ENCODE measurements at regions not wholly inside any gene's neighbourhood (a gene's known extent, or its start where the extent isn't known, plus 50 kb on each side); places are given as distances from the start of the nearest gene placed in this dataset.
"Not testable (repeated sequence)": the region's sequence is repeated elsewhere in the genome, so short reads cannot be mapped to it uniquely, and the experiment has no call there.

- no peak for DNase-seq
Observed at GRCh38 chr10:130352291-130352645, 216.1 kb downstream of the GLRX3 start.

- no peak for DNase-seq
Observed at GRCh38 chr10:130353928-130354572, 217.9 kb downstream of the GLRX3 start.

DNA sequence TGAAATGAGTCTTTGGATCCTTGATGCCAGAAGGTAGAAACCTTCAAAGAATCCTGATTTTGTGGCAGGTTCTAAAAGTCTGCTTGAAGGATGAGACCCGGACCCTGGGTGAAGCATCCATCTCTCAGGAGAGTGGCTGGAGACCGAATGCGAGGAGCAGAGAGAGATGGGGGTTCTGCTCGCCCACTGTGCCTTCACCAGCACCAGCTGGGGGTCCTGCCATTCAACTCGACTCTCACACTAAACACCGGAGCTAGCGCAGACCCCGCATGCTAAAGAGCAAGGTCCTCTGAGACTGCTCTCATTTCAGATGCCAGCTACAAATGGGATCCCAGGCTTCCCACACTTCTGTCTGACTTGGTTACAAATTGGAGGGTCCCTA lies 218.4 kb downstream of the GLRX3 start:
- no peak for DNase-seq

- DNase-seq = no peak
Observed at GRCh38 chr10:130354976-130355795, 219.0 kb downstream of the GLRX3 start.

- not testable (repeated sequence) for DNase-seq
Observed at GRCh38 chr10:130356429-130356828, 220.2 kb downstream of the GLRX3 start.

DNA sequence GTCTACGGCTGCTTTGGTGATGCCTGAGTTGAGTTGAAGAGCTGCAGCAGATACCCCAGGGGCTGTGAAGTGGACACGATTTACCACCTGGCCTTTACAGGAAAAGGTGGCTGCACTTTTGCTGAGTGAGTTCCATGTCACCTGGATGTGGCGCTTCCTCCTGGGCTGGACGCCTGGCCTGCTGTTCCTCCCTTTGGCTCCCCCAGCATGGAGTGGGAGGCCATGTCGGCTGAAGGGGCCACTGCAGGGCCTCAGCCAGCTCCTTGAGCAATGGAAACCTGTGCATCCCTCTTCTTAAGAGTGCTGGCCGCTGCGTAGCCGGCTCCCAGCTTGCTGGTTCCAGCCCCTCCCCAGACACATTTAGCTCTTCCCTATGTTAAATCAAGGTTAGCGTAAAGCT lies 221.0 kb downstream of the GLRX3 start:
- no peak for DNase-seq

GRCh38 chr10:130357951-130358350 lies 221.8 kb downstream of the GLRX3 start:
- no peak for DNase-seq

DNA sequence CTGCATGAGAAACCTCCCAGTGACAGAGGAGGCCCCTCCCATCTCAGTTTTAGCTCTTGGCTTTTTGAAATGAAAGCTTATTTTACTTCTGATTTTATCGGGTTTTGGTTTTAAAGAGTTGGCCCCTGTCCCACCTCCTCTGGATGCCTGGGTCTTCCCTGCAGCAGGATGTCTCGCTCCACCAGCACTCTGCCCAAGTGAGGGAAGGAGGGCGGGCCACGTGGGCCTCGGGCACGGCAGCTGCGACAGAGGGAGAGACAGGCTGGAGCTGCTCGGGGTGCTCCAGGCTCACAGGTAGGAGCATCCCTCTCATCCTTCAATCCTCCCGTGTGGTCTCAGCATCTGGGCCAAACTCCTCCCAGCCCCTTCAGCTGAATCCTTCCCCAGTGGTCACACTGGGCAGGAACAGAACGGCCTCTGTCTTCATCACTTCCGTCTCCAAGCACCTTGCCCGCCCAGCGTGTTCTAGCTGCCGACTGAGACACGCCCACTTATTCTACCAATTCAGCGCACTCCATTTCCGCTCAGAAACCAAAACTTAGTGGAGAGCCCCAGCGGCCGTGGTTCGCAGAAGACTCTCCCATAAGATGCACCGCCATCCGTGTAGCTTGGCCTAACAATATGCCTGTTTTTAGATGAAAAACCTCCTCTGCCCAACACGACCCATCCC lies 222.9 kb downstream of the GLRX3 start:
- no peak for DNase-seq

- DNase-seq = no peak
Observed at GRCh38 chr10:130359711-130360110, 223.5 kb downstream of the GLRX3 start.

GRCh38 chr10:130360826-130361311 lies 224.7 kb downstream of the GLRX3 start:
- no peak for DNase-seq

DNA sequence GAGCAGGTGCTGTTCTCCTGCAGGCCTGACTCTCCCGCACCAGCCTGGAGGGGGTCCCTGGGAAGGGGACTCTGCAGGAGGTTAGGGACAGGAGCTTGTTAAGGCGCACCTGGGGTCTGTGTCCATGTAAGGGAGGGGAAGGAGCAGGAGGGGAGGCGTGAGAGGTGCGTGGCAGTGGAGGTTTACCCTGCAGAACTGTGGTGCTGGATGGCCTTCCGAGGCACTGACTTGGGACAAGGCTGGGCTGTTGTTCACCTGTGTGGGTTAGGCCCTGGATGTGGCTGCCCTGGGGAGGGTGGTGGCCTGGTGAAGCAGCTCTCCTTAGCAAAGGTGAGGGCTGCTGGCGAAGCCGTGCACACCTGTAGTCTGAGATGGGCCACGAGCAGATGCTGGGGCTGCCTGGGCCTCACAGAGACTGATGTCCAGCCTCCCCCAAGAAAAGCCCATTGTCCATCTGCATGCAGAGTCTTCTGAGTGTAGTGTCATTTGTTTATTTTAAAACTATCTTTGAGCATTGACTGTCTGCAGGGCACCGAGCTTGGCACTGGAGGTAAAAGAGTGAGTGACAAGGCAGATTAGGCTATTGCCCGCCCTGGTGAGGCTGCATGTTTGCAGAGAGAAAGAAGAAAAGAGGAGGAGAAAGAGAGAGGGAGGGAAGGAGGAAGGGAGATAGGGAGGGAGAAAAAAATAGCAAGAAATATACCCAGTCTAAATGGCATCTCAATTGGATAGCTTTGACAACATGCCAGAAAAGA lies 225.3 kb downstream of the GLRX3 start:
- no peak for DNase-seq

- DNase-seq = no peak
Observed at GRCh38 chr10:130362308-130362761, 226.1 kb downstream of the GLRX3 start.

DNA sequence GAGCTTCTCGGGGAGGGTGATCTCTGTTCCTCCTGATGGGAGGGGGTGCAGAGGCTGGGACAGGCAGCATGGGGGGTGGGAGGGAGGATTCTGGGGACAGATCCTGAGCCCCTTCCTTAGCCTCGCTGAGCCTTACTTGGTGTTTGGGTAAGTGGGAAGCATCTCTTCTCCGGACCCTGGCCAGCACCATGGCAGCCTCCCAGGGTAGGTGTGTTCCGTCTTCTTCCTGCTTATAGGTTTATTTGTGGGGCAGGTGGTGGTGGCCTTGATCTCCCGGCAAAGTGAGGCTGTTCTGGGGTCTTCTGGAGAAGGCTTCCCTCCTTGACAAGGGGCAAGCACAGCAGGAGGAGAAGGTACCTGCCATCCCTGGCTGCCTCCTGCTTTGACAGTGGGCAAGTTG lies 226.9 kb downstream of the GLRX3 start:
- no peak for DNase-seq

GRCh38 chr10:130363899-130364445 lies 227.8 kb downstream of the GLRX3 start:
- no peak for DNase-seq

DNA sequence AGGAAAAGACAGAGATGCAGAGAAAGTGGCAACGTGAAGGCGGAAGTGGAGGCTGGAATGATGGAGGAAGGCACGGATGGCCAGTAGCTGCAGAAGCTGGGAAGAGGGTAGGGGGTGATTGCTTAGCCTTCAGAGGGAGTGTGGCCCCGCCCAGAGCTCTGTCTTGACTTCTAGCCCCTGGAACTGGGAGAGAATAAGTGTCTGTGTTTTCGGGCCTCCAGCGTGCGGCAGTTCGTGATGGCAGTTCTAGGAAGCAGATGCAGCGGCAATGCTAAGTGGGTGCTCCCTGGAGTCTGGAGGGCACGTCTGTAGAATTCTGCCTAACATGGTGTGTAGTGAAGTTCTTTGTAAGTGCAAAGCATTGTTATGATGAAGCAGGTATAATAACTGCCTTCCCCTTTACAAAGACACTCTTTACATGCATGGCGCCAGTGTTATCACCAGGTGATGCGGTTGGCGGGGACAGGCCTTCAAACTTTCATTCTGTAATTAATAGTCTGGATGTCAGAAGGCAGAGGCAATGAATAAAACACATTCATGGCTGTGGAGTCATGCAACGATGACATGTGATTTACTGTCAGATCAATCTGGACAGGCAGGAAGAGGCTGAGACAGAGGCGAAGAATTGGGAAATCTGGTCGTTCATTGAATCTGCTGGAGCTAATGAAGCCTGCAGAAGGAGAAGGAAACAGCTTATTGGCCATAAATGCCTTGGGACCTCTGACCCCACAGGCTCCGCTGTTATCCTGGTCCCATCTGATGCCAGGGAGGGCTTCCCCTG lies 228.6 kb downstream of the GLRX3 start:
- DNase-seq = no peak

GRCh38 chr10:130368761-130369560 lies 232.8 kb downstream of the GLRX3 start:
- DNase-seq = no peak

GRCh38 chr10:130369645-130370381 lies 233.6 kb downstream of the GLRX3 start:
- DNase-seq = no peak

DNA sequence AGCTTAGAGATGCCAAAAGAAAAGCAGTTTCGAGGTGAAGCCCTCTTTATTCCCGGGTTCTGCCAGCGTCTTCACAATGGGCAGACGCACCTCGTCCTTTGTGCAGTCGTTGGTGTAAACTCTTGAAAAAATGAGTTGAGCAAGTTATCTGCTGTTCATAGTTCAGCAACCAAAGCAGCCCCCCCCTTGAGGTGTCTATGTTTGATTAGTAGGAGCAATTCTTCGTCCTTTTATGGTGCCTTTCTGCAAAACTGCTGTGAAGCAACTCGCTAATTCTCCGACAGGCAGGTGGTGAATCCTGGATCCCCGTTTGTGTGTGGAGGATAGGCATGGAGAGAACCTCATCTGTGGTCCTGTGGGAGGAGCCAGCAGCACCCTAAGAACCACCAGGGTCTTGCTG lies 234.5 kb downstream of the GLRX3 start:
- DNase-seq = no peak

- DNase-seq = no peak
Observed at GRCh38 chr10:130371156-130371555, 235.0 kb downstream of the GLRX3 start.

DNA sequence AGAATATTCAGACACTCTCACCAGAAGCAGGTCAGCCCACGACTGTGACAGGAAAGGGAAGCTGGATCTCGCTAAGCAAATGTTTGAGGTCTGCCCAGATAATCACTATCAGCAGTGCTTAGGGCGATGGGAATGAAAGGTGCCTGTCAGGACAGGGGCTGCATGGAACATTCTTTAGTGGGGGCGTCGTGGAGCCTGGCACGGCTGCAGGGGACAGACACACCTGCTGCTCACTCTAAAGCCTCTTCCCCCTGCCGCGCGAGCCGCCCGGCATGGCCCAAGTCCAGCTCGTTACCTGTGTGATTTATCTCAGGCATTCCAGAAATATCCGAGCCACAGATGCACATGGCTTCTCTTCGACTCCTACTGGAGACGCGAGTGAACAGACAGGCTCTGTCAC lies 235.5 kb downstream of the GLRX3 start:
- DNase-seq = no peak
